ENCODE measurements at regions not wholly inside any gene's neighbourhood (a gene's known extent, or its start where the extent isn't known, plus 50 kb on each side); places are given as distances from the start of the nearest gene placed in this dataset.

DNA sequence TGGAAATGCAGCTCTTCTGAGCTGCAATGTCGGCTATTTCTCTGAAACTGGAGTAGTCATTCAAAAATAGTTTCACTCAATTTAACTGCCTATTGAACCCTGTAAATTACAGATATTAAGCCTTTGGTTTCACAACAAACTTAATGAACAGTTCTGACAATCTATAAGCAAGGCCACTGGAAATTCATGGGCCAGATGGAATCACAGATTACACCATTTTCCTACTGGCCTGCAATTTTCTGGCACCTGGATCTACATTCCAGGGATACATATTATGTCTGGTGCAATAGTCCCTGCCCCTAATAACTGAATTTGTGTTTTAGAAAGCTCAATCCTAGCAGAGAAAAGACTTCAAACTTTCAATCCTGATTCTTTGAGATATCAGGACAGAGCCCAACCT, 551.7 kb downstream of the RNF144A start:
- DNase-seq (ENCODE audit: low read depth) = no peak

DNA sequence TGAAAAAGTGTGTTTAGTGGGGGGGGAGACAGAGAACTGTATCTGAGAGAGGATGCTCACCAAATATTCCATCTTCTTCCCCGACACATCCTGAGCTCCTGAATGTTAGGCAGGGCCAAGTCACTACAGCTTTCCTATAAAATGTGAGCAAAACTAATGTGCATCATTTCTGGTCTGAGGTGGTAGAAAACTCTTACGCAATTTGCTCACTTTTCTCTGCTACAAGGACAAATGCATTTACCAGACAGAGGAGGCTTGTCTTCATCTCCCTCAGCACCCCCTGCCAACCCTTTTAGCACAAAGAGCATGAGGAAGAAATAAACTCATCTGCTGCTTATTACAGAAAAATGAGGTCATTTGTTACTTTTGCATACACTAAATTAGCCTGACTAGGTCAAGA, 554.0 kb downstream of the RNF144A start:
- no peak for DNase-seq (ENCODE audit: low read depth)

DNA sequence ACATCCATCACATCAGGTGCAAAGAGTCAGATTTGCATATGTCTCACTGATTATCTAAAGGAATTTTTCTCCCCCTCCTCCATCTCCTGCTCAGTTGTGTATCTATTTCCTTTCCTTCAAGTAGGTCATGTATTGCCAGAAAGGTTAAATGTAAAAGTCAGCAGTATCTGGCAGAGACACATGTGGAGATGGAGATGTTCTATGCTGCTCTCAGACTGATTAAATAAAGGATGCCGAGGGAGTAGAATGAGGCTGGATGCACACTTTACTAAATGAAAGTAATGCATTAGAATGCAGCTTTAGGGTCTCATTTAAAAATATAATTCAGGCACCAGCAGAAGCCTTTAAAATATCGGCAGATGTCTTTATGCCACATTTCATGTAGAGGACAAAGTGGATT, 555.3 kb downstream of the RNF144A start:
- DNase-seq (ENCODE audit: low read depth) = no peak

DNA sequence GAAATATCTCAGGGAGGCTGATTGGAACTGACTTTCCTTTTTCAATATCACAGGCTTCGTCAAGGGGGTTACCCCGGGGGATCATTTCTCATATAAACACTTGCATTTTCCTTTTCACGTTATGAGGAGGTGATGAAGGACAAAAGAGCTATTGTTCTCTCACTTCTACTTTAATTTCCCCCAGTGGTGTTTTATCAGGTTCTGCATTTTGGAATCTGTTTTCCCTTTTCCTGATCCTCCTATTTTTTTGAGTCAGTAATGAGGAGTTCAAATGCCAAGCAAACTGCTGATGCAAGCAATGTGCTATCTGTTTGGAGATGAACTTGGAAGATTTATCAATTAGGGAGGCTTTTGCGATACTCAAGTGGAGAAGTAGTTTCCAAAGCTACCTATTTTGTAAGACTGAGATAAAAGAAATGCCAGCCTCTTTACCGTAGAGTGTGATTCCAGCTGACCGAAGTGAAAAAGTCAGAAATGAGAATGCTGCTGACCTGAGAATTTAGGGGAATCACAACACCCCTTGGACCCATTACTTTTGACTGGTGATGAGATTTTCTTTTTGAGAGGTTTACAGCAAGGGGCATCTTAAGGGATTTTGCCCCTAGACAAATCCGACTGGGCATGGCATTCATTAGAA, 556.0 kb downstream of the RNF144A start:
- no peak for DNase-seq (ENCODE audit: low read depth)

DNA sequence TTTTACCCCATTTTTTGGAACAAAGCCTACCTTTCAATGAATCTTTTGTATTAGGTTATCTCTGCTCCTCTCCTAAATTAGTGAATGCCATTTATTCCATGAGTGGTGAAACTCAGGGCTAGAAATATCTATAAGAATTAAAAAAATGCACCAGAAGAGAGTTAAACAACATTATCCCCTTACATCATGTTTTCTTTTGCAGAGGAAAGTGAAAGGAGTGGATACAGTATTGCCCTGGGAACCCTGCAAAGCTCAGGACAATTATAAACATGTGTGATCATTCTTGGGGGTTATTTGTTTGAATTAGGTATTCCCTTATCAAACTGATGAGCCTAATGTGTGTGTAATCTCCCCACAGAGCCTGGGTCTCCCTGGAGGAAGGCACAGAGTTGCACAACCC, 559.2 kb downstream of the RNF144A start:
- no peak for DNase-seq (ENCODE audit: low read depth)

DNA sequence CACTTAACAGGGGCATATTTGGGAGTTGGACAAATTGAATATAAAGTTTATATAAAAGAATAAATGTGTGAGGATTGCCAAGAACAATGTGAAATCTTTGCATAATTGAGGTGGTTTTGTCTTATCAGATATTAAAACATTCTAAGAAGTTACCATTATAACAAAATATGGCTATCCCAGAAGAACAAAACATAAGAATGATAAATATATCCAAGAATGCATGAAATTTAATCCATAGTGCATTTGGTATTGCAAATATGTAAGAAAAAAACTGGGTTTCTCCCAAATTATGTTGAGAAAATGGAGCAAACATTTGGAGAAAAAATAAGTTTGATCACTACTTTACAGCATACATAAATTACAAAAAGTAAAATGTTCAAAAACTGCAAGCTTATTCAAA, 562.4 kb downstream of the RNF144A start:
- DNase-seq (ENCODE audit: low read depth) = no peak

DNA sequence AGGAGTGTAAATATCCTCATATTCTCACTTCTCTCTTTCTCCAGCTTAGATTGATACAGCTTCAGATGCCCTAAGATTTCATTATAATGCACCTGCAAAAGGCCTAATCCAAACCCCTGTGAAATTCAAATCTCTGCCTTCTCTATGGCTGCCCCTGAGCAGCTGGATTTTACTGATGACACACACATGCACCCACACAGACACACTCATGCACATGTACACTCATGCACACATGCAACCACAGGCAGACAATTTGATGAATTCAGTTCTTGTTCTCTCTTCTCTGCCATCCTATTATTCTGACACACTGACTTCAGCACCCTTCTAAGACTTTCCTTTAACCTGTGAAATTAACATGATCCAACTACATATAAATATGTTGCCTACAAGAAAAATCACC, 563.2 kb downstream of the RNF144A start:
- no peak for DNase-seq (ENCODE audit: low read depth)

DNA sequence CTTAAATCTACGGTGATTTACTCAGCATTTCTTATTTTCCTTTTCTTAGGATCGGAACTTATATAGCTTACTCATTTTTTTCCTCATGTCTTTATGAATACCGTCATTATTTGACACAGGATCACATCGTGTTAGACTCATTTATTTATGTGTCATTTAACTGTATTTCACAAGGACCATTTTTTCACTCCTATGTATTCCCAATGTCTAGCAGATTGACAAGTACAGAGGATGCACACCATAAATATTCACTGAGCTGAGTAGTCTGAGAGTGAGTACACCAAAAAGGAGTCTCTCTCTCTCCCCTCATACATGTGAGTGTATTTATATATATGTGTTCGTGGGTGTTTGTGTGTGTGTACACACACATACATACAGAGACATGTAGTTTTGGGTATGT, 573.5 kb downstream of the RNF144A start:
- no peak for DNase-seq (ENCODE audit: low read depth)

DNA sequence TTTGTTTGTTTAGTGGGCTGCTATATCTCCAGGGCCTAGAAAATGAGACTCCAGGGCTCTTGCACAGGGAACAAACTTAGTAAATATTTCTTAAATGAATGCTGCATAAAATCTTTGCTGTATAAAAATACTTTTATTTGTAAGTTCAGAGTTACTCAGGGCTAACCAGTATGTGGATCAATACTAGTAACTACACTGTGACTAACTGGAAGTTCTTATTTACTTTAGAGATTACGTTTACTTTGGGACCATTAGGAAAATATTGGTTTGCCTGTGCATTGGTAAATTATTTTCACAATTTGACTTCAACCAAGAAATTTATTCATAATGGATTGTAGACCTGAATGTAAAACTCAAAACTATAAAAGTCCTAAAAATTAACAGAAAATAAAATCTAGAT, 575.5 kb downstream of the RNF144A start:
- DNase-seq (ENCODE audit: low read depth) = no peak

DNA sequence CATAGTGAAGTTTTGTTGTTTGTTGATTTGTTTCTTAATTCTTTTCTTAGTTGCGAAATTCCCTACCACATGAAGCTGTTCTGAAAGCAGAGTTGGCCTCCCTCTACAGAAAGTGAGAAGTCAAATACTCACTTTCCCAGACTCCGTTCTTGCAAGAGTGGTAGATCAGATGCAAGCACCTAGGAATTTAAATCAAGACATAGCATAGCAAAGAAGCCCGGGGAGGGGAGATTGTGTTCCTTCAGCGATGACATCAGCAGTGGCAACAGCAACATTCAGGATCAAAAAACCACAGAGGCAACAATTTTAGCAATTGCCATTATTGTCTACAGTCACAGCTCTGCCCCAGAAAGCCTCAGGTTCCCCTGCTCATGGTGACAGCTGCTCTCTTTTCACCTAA, 580.0 kb downstream of the RNF144A start:
- DNase-seq (ENCODE audit: low read depth) = no peak

DNA sequence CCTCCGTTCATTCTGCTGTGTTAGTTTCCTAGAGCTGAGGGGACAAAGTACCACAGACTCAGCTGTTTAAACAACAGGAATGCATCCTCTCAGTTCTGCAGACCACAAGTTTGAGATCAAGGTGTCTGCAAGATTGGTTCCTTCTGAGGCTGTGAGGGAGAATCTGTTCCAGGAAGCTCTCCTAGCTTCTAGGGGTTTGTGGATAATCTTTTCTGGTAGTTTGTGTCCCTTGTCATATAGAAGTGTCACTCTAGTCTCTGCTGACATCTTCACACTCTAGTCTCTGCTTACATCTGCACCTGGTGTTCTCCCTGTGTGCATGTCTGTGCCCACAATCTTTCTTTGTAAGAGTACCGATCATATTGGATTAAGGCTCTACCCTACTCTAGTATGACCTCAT, 581.8 kb downstream of the RNF144A start:
- no peak for DNase-seq (ENCODE audit: low read depth)

DNA sequence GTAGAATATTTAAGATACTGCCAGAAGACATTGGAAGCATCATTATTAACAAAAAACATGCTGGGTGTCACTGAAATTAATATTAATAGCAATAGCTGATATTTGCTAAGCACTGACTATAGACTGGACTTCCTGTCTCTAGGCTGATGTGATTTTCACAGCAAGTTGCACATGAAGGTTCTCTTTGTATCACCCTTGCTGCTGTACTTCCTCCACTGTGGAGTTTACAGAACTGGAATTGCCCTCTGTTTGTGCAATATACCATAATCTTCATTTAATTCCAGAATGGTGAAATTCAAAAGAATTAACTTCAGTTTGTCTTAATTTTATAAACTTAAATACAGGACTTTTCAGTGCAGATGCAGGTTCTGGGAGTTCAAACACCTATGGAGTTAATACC, 585.1 kb downstream of the RNF144A start:
- no peak for DNase-seq (ENCODE audit: low read depth)

DNA sequence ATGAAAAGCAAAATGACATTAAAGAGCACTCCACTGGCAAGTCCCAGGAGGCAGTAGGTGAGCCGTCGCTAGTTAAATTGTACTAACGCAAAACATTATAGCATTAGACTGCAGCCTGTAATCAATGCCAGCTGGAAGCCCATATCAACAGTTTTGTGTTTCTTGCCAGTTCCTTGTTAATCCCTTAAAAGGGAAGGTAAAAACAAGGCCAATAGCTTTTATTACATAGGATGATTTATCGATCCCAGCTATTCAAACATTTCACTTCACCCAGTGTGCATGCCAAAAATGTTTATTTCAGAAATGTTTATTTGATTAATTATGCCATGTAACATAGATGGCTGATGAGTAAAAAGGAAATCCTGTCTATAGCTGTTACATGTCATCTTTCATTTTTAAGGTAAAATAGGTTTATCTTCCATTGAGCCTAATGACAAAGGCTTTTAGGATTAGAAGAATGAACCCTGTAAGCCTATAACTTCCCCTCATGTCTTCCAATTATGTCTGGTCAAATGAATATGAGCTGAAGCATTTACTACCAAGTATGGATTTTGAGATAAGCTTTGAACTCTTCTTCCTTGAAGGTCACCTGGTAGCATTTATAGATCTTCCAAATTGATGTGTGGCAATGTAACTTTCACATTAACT, 591.2 kb downstream of the RNF144A start:
- DNase-seq (ENCODE audit: low read depth) = no peak

DNA sequence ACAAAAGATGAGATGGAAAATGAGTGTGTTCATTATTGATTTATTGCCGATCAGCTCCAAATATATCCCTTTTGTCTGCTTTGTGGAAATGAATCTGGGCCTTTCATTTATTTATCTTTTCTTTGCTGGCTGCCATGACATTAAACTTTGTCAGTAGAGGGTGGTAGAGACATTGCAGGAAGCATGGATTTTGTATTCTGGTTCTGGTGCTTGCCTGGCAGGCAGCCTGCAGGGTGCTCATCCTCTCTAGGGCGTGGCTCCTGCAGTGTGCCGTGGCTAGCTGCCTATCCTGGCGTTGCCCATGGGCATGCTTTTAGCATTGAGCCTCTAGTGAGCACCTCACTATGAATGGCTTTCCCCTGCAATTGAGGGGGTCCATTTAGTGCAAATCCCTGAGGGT, 593.1 kb downstream of the RNF144A start:
- no peak for DNase-seq (ENCODE audit: low read depth)

DNA sequence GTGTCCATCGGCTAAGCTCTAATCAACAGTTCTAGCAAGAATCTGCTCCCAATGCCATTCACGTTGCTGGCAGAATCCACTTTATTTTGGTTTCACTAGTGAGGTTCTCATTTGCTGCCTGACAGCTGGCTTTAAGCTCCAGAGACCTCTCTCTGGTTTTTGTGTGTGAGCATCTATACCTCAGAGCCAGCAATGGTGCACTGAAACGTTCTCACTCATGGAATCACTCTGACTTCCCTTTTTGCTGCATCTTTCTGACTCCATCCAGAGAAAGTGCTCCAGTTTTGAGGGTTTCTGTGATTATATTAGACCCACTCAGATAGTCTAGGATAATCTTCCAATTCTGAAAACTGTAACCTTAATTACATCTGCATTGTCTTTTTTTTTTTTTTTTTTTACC, 596.6 kb downstream of the RNF144A start:
- DNase-seq (ENCODE audit: low read depth) = no peak

DNA sequence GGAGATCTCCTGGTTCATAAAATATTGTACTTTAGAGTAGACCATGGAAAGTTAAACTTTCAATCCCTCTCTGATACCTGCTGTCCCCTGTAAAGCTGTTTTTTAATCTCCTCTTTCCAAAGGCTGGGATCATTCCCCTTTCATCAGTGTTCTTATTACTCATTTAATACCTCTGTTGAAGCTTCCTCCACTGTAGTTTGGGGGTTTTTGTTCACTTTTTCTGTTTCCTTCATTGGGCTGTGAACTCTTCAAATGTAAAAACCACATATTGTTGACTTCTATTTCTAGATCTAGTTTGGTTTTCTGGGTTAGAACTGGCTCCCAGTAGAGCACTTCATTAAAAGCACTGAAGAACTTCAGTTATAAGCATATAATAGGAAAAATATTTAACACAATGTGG, 598.1 kb downstream of the RNF144A start:
- DNase-seq (ENCODE audit: low read depth) = no peak

DNA sequence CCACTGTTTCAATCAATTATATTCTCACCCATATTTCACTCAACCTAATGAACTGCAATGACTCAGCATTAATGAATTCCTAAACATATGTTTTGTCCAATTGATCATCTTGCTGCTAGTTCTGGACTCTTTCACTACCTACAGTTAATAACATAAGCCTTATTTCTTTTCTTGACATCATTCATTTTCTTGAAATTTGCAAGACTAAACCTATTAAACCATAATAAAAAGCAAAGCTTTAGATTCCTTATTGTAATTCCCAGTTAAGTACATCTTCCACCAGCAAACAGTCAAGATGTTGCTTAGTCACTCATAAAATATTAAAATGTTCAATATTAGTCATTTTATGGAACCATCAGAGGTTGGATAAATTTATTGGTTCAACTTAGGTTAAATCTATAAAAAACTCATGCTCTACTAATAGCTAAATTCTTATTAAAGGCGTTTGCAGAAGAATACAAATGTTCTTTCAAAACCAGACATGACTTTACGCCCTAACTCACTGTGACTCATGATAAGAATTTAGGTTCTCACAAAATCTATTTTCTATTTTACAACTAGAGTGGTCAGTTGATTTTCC, 599.4 kb downstream of the RNF144A start:
- DNase-seq (ENCODE audit: low read depth) = no peak

DNA sequence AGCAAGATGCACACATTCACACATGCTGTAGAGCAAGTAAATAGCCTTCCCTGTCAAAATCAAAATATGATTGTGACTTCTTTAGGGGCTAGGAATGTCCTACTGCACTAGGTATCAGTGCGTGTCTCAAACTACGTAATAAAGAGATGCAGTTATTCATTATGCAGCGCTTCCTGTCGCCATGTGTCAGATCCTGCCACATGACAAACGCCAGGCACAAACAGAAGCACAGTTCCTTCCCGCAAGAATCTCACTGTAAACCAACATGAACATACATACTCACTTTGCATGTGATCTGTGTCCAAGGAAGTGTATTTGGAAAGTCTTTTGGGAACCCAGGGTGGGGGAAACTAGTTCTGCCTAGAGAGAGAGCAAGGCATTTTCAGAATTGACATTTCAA, 599.9 kb downstream of the RNF144A start:
- no peak for DNase-seq (ENCODE audit: low read depth)

DNA sequence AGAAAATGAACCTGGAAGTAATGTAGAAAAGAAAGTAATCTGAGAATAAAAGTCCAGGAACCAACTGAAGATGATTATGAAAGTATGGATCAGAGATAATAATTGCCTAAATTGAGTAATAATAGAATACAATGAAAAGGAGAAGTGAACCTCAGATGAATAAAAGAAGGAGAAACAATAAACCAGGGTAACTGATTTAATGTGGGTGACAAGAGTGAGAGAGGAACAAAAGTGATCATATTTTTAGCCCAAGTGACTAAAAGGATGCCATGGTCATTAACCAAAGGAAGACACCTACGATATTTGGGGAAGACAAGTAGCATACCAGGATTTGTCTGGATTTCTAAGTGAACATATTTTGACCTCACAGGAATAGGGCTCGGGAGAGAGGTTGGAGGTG, 600.6 kb downstream of the RNF144A start:
- DNase-seq (ENCODE audit: low read depth) = no peak

DNA sequence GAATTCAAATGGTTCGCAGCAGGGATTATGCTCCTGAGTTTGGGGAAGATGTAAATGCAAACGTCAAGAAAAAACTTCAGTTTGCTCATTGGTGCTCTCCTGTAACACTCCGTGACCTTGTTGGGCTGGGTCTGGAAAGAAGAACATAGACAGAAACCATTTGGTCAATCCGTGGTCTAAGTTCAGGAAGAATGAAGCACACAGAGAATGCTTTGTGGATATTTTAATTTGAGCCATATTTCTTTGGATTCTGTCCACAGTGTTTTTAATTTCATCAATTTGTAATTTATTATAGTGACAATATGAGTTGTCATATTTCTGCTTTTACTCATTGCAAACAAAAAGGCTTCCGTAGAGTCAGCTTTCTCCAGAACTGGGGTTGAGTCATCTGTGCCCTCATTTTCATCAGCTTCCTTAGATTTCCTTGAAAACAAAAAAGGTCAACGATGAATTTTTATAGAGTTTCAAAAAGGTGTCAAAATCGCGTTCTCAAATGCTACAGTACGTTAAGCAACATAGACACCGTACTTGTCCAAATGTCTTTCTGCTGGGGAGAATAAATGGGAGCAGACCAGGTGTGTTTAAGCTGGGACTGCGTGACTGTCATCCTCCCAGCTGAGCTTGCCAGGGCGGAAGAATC, 606.4 kb downstream of the RNF144A start:
- no peak for DNase-seq (ENCODE audit: low read depth)

DNA sequence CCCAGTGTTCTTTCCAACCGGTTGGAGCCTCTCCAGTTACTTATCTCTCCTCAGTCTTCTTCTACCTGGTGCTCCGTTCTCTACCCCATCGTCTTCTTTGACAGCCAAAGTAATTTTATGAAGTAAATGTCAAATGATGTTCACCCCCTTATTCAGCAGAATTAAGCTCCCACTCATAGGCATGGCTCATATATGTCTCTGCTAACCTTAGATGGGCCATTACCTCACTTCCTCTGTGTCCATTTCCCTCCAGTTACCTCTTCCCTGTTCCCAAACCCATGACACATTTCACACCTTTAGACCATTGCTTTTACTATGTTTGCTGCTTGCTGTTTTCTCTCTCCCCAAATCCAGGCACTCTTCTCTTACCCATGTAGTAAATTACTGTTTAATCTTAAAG, 607.0 kb downstream of the RNF144A start:
- no peak for DNase-seq (ENCODE audit: low read depth)

DNA sequence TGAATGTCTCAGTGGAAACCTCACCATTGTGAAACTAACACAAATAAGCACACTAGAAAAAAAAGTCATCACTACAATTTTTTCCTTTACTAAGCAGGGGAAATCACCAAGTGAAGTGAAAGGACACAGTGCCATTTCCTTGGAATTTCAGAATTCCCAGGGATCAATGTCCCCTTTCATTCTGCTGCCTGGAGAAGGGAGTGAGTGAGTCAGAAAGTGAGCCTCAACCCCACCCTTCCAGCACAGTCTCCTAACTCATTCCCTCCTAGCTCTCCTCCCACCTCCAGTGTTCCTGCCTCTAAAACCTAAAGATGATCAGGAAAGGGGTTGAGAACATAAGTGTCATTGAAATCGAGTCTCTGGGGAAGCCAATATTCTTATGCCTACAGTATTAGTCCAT, 608.5 kb downstream of the RNF144A start:
- DNase-seq (ENCODE audit: low read depth) = no peak

DNA sequence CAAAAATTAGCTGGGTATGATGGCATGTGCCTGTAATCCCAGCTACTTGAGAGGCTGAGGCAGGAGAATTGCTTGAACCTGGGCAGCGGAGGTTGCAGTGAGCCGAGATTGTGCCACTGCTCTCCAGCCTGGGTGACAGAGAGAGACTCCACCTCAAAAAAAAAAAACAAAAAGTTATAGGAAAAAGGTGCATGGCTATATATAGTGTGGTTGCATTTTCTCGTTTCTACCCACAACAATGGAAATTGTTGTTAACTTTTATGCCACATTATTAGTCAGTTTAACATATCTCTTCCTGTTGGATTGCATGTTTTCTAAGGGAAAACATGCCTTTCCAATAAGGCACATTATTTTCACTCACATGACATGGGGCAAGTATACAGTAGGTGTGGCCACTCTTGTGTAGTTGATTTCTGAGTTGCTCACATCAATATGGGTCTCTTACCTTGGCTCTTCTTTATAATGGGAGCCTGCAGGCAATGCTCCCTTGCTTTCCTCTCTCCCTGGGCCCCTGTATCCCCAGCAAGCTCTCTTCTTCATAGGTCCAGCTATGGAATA, 610.0 kb downstream of the RNF144A start:
- DNase-seq (ENCODE audit: low read depth) = no peak
